ENCODE measurements at regions not wholly inside any gene's neighbourhood (a gene's known extent, or its start where the extent isn't known, plus 50 kb on each side); places are given as distances from the start of the nearest gene placed in this dataset.
"Not testable (repeated sequence)": the region's sequence is repeated elsewhere in the genome, so short reads cannot be mapped to it uniquely, and the experiment has no call there.

DNA sequence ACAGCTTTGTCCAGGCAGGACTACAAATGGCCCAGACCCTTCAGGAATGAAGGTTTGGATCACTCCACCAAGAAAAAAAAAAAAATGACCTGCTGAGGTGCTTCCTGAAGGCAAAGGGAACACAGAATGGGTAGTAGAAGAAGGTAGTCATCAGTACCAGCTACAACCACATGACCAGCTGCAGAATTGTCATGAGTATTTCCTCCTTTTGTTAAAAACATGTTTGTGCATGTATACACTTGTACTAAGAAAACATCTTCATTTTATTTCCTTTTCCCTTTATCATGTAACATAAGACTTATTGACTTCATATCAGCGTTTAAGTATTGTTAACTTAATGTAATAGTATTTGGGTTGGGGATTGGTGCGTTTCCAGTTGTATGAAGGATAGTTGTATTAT lies 631.6 kb downstream of the FBXO15 start:
- not testable (repeated sequence) for DNase-seq

DNA sequence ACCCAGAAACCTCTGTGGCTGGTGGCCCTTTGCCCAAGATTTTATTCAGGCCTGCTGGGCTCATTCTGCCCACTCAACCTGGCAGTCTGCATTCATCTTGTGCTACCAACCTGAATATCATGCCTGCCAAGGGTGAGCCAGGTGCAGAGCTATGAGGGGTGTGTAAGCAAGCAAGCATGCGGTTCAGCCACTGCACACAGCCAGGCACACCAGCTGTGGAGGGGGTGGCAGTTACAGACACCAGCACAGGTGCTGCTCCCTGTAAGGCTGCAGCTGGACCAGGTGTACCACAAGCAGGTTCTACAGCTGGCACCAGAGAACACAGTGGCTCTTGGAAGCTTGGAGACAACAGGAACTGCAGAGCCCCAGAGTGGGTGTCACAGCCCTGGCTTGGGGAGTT lies 633.2 kb downstream of the FBXO15 start:
- no peak for DNase-seq

DNA sequence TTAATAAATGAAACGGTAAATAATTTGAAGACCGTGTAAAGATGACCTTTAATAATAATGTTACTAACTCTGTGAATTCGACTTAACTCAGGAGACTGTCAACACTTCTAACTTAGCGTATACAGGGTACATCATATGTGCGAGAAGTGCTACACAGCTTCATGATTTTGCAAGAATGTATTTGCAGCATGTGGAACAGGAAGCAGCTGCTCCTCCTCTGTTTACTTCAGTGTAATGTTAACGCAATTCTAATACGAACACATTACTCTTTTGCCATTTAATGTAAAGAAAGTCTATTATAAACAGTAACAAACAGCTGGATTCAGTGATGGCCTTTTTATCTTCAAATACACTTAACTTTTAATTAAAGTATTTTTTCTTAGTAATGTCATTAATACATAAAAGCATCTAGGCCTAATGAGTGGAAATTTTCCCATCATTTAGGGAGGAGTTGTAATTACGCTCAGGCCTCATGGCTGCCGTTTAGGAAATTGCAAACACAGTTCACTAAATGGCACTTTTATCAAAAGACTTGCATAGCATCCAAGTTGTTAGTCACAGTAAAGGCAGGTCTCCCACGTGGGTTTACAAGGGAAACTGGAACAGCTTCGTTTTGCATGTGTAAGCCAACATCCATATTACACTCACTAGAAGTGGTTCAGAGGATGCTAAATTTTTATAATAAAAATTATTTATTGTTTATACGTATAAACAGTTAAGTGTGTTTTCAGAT lies 635.7 kb downstream of the FBXO15 start:
- DNase-seq: no peak

DNA sequence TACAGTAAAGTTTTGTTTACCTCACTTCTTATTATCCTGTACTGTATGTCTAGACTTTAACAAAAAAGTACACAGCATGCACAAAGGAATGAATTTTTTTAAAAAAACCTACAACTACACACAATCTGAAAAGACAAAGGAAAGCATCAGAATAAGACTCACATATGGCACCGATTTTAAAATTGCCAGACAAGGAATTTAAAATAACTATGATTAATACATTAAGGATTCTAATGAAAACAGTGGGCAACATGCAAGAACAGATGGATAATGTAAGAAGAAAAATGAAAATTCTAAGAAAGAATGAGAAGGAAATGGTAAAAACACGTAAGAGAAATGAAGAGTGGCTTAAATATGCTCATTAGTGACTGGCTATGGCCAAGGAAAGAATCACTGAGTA lies 638.2 kb downstream of the FBXO15 start:
- DNase-seq: no peak

DNA sequence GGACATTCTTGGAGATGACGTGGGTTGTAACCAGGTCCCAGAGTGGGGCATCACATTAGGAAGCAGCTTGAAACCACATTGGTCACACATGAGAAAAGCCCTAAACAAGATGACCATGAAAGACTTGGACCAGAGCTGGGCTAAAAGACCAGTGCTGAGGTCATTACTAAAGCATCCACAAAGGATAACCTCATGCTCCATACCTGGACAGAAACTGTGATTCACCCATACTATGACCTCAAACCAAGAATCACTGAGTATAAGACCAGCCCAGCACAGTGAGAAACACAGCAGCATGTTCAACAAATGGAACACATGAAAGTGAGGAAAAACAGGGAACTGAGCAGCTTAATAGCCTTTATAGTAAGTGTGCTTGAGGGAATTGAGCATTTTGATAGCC lies 635.5 kb upstream of the NETO1 start:
- no peak for DNase-seq

DNA sequence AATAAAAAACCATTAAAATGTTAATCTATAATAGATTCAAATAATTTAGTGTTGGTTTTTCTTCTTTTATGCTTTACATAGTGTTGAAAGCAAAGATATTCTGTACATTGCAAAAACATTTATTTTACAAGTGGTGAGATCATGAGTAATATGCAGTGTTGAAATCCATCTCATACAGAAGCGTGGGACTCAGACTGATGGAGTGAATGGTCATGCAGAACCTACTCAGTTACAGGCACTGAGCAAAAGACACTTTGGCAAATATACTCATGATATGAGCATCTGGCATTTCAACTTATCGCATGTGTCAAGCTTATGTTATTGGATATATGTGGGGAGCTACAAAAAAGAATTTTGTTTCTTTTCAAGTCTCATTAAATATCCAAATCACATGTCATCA lies 620.2 kb upstream of the NETO1 start:
- DNase-seq: no peak

DNA sequence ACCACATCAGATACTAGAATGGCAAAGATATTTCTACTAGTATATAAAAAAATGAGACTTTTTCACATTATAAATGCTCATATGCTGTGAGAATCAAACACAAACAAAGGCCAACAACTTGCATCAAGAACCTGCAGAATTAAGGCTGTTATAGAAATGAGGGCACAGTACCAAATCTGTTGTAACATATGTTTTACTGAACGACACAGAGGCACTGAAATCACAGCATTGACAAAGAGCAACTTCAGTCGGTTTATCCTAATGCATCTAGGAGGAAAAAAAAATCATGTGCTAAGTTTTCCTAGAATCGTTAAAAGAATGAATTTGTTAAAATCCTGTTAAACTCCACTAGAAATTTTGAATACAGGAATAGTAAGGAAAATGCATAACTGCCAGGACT lies 617.4 kb upstream of the NETO1 start:
- DNase-seq: no peak

DNA sequence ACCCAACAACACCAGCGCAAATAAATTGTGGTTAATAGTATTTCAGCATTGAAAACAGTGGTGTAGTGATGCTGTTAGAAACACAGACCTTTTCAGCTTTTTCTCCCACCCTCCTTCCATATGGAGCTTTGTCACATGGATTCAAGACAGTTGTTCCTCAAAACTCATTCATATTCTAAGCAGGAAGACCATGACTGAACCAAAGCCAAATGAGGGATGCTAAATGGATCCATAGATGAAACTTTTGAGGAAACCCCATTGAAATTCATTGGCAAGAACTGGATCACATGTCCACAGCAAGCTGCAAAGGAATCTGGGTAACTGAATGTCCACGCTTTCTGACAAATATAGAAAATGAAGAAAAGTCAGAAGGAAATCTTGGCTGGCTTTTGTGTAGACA lies 615.1 kb upstream of the NETO1 start:
- DNase-seq: no peak

DNA sequence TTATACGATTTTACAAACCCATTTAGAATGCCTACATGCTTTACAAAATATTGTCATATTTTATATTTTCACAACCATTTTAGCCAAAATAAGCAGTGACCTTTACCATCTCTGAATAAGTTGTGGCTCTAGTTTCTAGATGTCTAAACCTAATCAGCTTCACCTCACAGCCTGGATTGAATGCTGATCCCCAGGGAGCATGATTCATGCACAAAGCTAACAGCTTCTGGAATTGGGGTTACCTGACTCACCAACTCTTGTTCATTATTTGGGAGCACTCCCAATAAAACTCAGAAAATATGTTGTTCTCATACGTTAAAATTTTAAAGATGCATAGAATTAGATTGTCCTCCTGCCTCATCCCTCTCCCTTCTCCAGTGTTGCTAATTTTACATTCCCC lies 611.7 kb upstream of the NETO1 start:
- DNase-seq: no peak

DNA sequence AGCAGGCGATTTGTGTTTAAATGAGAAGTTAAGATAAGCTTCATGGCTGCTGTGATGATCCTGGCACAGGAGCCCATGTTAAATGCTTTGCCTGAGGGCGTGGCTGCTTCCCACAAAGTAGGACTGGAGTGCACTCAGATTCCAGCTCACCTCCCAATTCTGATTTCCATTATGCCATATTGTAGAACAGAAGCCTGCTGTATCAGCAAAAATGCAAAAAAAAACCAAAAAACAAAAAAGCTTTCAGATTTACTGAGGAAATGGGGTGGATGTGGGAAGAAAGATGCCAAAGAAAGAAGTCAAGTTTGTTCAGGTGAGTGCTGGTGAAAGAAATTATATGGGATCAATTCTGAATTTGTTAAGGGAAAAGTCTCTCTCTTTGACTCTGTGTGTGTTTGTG lies 610.4 kb upstream of the NETO1 start:
- DNase-seq: no peak

DNA sequence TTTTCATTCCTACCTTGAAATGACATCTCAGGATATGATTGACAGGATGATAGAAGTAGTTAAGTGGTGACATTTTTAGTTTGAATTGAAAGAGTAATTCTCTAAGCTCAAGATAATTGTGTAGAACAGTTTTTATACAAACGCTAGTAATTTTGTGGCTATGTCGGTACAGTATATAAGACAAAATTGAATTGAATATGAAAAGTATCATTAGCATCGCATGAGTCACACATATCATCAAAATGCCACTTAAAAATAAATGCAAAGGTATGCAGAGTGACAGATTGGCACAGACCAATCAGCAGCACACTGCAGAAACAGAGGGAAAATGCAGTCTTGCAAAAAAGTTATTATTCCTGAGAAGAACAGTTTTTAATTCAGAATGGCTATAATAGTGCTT lies 608.2 kb upstream of the NETO1 start:
- no peak for DNase-seq

DNA sequence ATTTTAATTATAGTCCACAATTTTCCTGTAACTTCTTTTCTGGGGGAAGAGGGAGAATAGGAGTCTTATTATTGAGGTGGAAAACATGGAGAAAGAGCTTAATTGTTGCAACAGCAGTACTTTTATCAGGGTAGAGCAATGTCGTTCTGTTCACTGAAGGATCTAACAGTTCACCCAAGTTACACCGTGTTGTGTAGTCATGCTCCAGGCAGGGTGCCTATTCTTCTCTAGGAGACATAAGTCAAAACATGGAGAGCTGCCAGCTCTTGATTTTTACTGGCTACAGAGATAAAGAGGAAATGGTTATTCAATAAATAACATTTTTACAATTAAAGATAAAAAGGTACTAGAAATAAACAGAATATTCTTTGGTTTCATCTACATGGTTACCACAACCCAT lies 594.3 kb upstream of the NETO1 start:
- DNase-seq: no peak

DNA sequence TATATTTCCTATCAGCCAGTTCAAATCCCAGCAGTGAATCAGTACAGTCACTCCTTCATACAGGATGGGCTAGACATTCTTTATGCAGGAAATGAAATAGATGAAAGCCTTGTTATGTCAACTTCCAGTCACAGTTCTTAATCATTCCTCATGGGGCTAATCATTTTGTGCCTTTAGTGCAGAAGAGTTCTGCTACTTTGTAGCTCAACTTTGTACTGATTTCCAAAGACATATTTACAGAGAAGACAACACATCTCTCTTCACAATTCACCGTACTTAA lies 593.9 kb upstream of the NETO1 start:
- no peak for DNase-seq

DNA sequence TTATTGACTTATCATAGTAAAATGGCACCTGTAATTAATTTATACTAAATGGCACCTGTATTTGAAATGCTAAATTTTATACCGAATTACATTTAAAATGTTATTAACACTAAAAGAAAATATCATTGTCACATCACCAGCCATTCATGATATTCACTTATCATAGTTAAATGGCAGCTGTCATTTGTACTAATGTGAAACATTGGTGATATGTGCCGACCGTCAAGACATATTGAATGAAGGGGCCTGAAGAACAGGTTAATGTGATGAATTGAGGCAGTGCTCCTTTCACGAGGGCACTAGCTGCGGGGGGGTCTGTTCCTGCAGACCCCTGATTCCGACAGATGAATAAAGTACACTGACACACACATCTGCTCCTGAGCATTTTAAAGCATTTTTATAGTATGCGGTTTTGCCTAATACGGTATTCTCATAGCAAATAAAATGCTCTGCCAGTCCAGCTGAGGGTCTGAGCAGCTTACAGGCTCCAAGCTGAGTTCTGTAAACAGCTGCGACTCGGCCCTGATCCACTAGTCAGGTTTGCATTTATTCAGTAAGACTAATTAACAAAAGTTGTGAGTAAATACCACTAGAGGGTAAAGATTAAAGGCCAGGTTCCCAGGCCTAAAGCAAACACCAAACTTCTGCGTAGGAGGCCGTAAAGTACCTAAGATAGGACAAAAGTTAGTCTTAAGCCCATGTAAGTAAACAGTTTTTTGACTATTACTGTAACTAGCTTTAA lies 593.4 kb upstream of the NETO1 start:
- DNase-seq: no peak

DNA sequence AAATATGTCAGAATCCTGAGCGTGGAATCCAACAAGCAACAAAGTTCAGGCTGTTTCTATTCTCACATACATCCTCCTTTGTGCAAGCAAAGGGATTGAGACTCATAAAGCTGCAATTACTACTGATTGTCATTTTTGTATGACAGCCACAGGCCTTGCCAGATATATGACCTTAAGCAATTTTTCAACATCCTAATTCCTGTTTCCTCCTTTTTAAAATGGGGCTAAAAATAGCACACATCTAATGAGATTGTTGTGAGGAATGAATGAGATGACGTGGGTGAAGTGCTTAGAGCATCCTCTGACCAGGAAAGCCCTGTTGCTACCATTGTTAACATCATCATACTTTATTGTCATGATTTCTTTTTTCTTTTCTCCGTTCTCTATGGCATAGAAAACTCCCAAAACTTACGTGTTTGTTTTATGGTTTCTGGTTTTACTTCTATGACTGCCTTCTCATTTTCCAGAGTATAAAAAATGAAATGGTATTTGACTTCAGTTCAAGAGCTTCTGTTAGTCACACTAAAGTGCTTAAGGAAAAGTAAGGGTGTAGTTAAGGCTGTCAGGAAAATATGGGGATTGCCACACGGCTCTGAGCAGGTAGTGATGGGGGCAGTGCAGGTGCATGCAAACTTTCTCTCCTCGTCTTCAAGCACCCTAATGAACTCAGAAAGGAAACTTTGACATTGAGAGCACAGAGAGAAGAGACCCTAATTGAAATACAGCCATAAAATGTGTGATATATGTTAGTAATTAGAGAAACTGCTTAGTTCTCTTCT lies 590.6 kb upstream of the NETO1 start:
- DNase-seq: no peak

DNA sequence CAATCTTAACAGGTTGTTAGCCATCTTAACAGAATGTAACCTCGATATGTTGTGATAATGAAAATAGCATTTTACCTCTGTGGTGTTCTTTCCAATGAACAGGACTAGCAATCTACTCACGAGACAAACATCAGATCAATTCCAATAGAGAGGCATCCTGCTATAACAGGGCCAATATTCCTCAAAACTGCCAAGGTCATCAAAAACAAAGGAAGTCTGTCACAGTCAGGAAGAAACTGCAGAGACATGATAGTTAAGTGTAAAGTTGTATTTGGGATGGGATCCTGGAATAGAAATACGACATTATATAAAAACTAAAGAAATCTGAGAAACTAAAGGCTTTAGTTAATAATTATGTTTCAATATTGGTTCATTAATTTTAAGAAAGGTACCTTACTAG lies 588.9 kb upstream of the NETO1 start:
- DNase-seq: no peak

DNA sequence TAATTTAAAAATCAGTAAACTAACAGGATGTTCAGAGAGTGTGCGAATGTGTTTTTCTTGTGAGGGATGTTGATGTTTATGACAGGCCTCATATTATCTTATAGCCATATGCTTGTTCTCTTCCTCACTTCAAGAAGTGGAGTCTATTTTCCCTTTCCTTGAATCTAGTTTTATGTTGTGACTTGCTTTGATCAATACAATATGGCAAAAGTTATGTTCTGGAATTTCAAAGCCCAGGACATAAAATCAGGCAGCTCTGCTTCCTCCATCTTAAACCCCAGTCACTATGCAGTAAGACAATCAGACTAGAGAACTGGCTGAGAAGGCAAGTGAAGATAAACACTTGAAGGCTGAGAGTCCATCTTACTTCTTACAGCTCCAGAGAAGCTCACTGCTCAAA lies 585.1 kb upstream of the NETO1 start:
- DNase-seq: no peak

DNA sequence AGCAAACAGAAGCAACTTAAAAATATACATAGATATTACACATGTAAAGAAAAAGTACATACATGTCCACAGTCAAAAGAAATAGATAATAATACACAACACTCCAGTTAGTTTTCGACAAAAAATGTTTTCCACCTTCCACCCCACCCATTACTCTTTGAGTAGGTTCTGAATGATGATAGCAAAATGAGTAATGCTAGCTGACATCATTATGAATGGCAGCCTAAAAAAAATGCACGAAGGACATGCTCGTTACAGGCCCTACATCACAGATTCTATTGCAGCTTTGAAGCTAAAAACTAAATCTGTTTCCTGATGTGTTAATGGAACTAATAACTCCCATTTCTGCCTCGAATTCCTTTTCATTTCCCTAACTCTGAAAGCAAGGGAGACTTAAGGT lies 578.7 kb upstream of the NETO1 start:
- no peak for DNase-seq

DNA sequence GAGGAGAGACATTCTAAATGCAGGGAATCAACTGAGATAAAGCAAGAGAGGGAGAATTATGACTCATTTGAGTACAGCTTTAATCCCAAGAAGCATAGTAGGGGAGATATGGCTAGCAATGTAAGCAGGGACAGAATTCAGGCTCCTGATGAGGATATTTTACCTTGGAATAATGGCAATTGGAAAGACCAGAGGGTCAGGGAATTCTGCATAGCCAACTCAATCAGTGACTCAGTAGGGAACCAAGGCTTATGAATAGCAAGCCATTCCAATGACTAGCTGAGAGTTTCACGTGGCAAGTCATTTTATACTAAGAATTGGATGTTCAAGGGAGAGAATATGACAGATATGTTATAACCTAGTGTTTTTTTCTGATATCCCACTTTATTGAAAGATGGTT lies 563.8 kb upstream of the NETO1 start:
- DNase-seq: no peak

DNA sequence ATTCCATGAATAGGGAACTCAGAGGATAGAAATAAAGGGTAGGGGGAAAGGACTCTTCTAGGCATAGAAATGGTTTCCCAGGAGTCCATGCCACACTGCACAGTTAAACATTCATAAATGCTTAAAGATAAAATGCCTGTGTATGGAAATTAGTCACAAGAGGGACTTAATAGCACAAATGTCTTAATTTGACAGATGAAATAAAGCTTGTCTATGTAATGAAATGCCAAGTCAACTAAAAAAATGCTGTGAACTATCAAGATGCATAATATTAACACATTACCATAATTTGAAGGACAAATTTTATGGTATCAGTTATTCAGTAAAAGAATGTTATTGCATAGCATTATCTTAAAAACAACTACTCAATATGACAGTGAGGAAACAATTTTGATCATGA lies 553.2 kb upstream of the NETO1 start:
- no peak for DNase-seq

DNA sequence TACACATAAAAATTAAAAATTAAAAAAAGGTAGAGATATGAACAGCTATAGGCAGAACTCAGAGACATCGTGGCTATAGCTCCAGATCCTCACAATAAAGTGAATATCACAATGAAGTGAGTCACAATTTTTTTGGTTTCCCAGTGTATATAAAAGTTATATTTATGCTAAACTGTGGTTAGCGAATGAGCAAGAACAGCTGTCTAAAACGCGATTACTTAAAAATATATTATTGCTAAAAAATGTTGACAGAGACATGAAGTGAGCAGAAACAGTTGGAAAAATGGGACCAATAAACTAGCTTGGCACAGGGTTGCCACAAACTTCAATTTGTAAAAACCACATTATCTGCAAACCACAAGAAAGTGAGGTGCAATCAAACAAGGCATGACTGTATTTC lies 551.7 kb upstream of the NETO1 start:
- DNase-seq: no peak

DNA sequence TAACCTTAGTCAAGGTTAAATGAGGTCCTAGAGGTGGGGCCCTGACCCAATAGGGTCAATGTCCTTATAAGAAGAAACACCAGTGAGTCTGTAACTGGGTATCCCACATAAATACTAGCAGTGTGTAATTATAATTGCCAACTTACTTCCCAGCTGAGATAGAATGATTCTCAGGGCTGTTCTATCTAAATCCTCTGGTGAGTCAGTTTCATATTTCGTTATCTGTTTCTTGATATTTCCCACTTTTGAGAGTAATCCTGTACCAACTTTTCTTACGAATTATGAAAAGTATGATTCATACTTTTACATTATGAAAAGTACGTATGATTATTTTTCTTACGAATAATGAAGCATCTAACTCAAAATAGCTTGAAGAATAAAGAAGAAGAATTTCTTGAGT lies 546.8 kb upstream of the NETO1 start:
- no peak for DNase-seq

DNA sequence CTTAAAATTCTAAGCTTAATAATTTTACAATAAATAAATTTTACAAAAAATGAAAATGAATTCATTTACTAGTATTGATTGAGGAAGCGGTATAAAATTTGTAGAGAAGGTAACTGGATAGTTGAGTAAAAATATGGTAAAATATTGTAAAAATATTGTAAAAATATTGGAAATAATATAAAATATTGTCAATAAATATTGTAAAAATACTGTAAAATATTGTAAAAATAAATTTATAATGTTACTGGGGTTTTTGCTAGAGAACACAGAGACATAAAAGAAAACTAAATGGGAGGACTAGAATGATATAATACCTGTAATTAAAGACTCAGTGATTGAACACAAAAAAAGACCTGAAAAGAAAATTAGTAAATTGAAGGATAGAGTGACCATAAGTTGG lies 546.3 kb upstream of the NETO1 start:
- DNase-seq: no peak

DNA sequence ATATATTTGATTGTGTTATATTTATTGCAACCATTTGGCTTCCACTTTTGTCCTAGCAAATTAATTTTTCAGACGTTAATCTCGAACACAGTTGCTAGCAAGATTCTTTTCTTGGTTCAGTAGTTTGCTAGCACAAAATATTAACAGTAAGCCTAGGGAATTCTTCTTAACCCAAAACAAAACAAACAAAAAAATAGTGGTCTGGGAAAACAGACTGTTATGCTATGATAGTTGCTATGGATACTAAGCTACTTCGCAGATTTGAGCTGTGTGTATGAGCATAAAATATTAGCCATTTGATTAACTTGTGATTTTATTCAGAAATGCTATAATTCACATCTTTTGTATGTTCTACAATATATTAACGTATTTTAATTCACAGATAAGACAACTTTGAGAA lies 541.5 kb upstream of the NETO1 start:
- DNase-seq: no peak

Measured in activated T-cell treated with anti-CD3 and anti-CD28 coated beads, Interleukin-2, amount 50 U/mL, for 1 hour (primary cell).